Gastroesophageal sphincter (tissue), 4 donors: ENCODE measurements at regions not wholly inside any gene's neighbourhood (a gene's known extent, or its start where the extent isn't known, plus 50 kb on each side); places are given as distances from the start of the nearest gene placed in this dataset.
A peak's percentile ranks its signal among the peaks of the same experiment; 100 is the strongest.
"Not testable (repeated sequence)": the region's sequence is repeated elsewhere in the genome, so short reads cannot be mapped to it uniquely, and the experiment has no call there.

Experiments
- ATAC-seq: fragments of 150-250 bp; one replicate; pipeline ENCODE4 v1.9.1; 2016; ENCODE audit warnings: mild to moderate bottlenecking, moderate library complexity
- H3K27ac ChIP-seq, 4 donors: fragments of 200-600 bp; sonication (generic) in 3 of 4; 1 replicate in 3 of 4; 2 replicates in 1 of 4; pipeline ENCODE4 v1.5.1; 2016 to 2019
- H3K27me3 ChIP-seq: fragments of 200-600 bp; sonication (generic); one replicate; pipeline ENCODE4 v1.5.1; 2019
- H3K36me3 ChIP-seq, 2 donors: fragments of 200-600 bp; sonication (generic); one replicate each; pipeline ENCODE4 v1.5.1; 2019; ENCODE audit warnings: control low read depth in 1 of 2
- H3K4me1 ChIP-seq, 3 donors: fragments of 200-600 bp; sonication (generic); 1 replicate in 2 of 3; 2 replicates in 1 of 3; pipeline ENCODE4 v1.5.1; 2016 to 2019; ENCODE audit warnings: control low read depth in 2 of 3
- H3K4me3 ChIP-seq, 2 donors: fragments of 200-600 bp; sonication (generic); one replicate each; pipeline ENCODE4 v1.5.1; 2019; ENCODE audit warnings: mild to moderate bottlenecking in 1 of 2, moderate library complexity in 1 of 2
- H3K9me3 ChIP-seq, 3 donors: fragments of 200-600 bp; sonication (generic); one replicate each; pipeline ENCODE4 v1.5.1; 2017 to 2019; ENCODE audit warnings: control low read depth in 2 of 3
- EP300 ChIP-seq: sonication (generic); formaldehyde crosslinking; IDR thresholded peaks from one replicate; pipeline ENCODE4 v1.6.1; 2017; ENCODE audit warnings: antibody characterized with exemption, mild to moderate bottlenecking
- POLR2A ChIP-seq, 2 donors: fragments of 450-650 bp; IDR thresholded peaks; one replicate each; pipeline ENCODE4 v1.6.1; 2017; ENCODE audit warnings: antibody characterized with exemption in 2 of 2, mild to moderate bottlenecking in 2 of 2, moderate library complexity in 1 of 2
- POLR2AphosphoS5 ChIP-seq: sonication (generic); formaldehyde crosslinking; IDR thresholded peaks from one replicate; pipeline ENCODE4 v1.6.1; 2017; ENCODE audit warnings: antibody characterized with exemption
- WGBS, 2 donors: methylation state at CpG; one replicate each; pipeline ENCODE4 v1.1.5; 2018; ENCODE audit warnings: low coverage in 1 of 2; 5-methylcytosine and 5-hydroxymethylcytosine counted together
- TF ChIP-seq, protein P1 (sequence below), 4 experiments: fragments of 200-600 bp in 2 of 4; fragments of 450-650 bp in 2 of 4; sonication (generic) in 1 of 4; IDR thresholded peaks; one replicate each; pipeline ENCODE4 v1.5.1; 2017 to 2019; ENCODE audit warnings: antibody characterized with exemption in 4 of 4, mild to moderate bottlenecking in 2 of 4, moderate library complexity in 2 of 4

DNA sequence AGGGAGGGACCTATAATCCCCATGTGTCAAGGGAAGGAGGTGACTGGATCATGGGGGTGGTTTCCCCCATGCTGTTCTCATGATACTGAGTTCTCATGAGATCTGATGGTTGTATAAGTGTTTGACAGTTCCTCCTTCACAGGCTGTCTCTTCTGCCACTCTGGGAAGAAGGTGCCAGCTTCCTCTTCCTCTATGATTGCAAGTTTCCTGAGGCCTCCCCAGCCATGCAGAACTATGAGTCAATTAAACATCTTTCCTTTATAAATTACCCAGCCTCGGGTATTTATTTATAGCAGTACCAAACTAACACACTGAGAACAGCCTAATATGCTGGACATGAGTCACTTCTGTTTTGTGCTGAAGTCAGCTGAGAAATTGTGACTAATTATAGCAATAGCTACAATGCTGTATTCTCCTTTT, 656.9 kb upstream of the CPEB2 start:
- Histone ChIP-seq H3K27me3 (no peaks in the 10 kb centered on the region), H3K36me3 (no peaks in the 10 kb centered on the region), H3K9me3 (no peaks in the 10 kb centered on the region), H3K4me1 (peaks cover 0 to 22% (median 0%) of the 10 kb centered on the region in 3 donors), H3K27ac (no peak overlapping the region), H3K4me3 (no peak overlapping the region)
- TF ChIP-seq POLR2AphosphoS5: peak; percentile 9
- no peak for TF ChIP-seq POLR2A (IDR thresholded peaks at IDR 0.05)
- no peak for TF ChIP-seq EP300
- TF ChIP-seq, protein P1, sequence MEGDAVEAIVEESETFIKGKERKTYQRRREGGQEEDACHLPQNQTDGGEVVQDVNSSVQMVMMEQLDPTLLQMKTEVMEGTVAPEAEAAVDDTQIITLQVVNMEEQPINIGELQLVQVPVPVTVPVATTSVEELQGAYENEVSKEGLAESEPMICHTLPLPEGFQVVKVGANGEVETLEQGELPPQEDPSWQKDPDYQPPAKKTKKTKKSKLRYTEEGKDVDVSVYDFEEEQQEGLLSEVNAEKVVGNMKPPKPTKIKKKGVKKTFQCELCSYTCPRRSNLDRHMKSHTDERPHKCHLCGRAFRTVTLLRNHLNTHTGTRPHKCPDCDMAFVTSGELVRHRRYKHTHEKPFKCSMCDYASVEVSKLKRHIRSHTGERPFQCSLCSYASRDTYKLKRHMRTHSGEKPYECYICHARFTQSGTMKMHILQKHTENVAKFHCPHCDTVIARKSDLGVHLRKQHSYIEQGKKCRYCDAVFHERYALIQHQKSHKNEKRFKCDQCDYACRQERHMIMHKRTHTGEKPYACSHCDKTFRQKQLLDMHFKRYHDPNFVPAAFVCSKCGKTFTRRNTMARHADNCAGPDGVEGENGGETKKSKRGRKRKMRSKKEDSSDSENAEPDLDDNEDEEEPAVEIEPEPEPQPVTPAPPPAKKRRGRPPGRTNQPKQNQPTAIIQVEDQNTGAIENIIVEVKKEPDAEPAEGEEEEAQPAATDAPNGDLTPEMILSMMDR (IDR thresholded peaks at IDR 0.05): no peak
- 12% methylated on average over 1 of the region's 1 CpG; no CpG with 5 or more reads in 1 of the 2 donors for WGBS, 2 donors
- ATAC-seq: no peak

DNA sequence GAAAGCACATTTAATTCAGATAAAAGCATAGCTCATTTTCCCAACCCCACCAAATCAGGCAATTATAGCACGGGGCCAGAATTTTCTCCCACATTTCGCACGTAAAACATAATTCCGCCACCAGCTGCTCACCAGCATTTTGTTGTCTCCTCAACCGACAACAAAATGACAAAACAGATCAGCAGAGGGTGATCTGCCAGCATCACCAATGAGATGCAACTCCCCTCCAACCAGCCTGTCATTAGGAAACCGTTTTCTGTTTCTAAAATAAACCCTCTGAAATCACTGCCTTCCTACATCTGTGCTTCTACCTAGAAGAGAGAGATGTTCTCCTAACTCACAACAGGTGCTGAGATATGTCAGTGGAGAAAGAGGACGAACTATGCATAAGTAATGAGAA, 654.8 kb upstream of the CPEB2 start:
- H3K4me3 ChIP-seq: no peak overlapping the region
- no peaks in the 10 kb centered on the region for H3K36me3 ChIP-seq
- no peak overlapping the region for H3K27ac ChIP-seq
- WGBS, 2 donors: 67 to 72% methylated on average over 6 to 7 of the region's 7 CpGs
- no peak for TF ChIP-seq POLR2A (IDR thresholded peaks at IDR 0.05)
- no peak for TF ChIP-seq POLR2AphosphoS5
- TF ChIP-seq, protein P1 (IDR thresholded peaks at IDR 0.05): no peak
- no peak for TF ChIP-seq EP300
- no peaks in the 10 kb centered on the region for H3K9me3 ChIP-seq
- ATAC-seq: no peak
- H3K4me1 ChIP-seq: peaks cover 0 to 22% (median 0%) of the 10 kb centered on the region in 3 donors
- H3K27me3 ChIP-seq: no peaks in the 10 kb centered on the region

GRCh38 chr4:14348506-14348905, 653.8 kb upstream of the CPEB2 start:
- no peaks in the 10 kb centered on the region for H3K9me3 ChIP-seq
- no peak for ATAC-seq
- H3K27ac ChIP-seq: no peak overlapping the region
- no peaks in the 10 kb centered on the region for H3K36me3 ChIP-seq
- peaks cover 0 to 17% (median 0%) of the 10 kb centered on the region in 3 donors for H3K4me1 ChIP-seq
- no peaks in the 10 kb centered on the region for H3K27me3 ChIP-seq
- H3K4me3 ChIP-seq: no peak overlapping the region
- WGBS, 2 donors: 89 to 100% methylated on average over 1 to 2 of the region's 2 CpGs
- TF ChIP-seq POLR2A (IDR thresholded peaks at IDR 0.05): no peak
- TF ChIP-seq, protein P1 (IDR thresholded peaks at IDR 0.05): no peak
- no peak for TF ChIP-seq EP300
- no peak for TF ChIP-seq POLR2AphosphoS5

- not testable (repeated sequence) for H3K27ac ChIP-seq, H3K36me3 ChIP-seq, H3K4me1 ChIP-seq, H3K27me3 ChIP-seq, ATAC-seq, H3K9me3 ChIP-seq, H3K4me3 ChIP-seq
- no CpG with 5 or more reads among the region's 34 CpGs for WGBS, 2 donors
Observed at GRCh38 chr4:14358544-14359160, 643.6 kb upstream of the CPEB2 start.

GRCh38 chr4:14359991-14360390, 642.3 kb upstream of the CPEB2 start:
- no peaks in the 10 kb centered on the region for H3K36me3 ChIP-seq
- no peak for ATAC-seq
- H3K27me3 ChIP-seq: no peaks in the 10 kb centered on the region
- H3K27ac ChIP-seq: no peak overlapping the region
- WGBS, 2 donors: 90 to 94% methylated on average over 4 of the region's 4 CpGs
- no peaks in the 10 kb centered on the region for H3K9me3 ChIP-seq
- TF ChIP-seq POLR2A (IDR thresholded peaks at IDR 0.05): no peak
- no peak for TF ChIP-seq POLR2AphosphoS5
- TF ChIP-seq EP300: no peak
- TF ChIP-seq, protein P1 (IDR thresholded peaks at IDR 0.05): no peak
- no peak overlapping the region for H3K4me3 ChIP-seq
- no peaks in the 10 kb centered on the region for H3K4me1 ChIP-seq
